ENCODE measurements at regions not wholly inside any gene's neighbourhood (a gene's known extent, or its start where the extent isn't known, plus 50 kb on each side); places are given as distances from the start of the nearest gene placed in this dataset.

- ChIA-PET POLR2A (interaction anchor here (0.9 kb wide), 1 partner anchor 10 kb away, joined by 3 read pairs; no protein-coding TSS in a partner anchor), CTCF (interaction anchor here (2.2 kb wide), 1 partner anchor 83 kb away, joined by 10 read pairs; no protein-coding TSS in a partner anchor)
- H3K36me3 Mint-ChIP-seq (ENCODE audit: low read depth): no peaks in the 10 kb centered on the region
- TF ChIP-seq, protein P1, sequence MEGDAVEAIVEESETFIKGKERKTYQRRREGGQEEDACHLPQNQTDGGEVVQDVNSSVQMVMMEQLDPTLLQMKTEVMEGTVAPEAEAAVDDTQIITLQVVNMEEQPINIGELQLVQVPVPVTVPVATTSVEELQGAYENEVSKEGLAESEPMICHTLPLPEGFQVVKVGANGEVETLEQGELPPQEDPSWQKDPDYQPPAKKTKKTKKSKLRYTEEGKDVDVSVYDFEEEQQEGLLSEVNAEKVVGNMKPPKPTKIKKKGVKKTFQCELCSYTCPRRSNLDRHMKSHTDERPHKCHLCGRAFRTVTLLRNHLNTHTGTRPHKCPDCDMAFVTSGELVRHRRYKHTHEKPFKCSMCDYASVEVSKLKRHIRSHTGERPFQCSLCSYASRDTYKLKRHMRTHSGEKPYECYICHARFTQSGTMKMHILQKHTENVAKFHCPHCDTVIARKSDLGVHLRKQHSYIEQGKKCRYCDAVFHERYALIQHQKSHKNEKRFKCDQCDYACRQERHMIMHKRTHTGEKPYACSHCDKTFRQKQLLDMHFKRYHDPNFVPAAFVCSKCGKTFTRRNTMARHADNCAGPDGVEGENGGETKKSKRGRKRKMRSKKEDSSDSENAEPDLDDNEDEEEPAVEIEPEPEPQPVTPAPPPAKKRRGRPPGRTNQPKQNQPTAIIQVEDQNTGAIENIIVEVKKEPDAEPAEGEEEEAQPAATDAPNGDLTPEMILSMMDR (IDR thresholded peaks at IDR 0.05): no peak
- H3K4me3 Mint-ChIP-seq: no peak overlapping the region
- peaks cover 18% of the 10 kb centered on the region for H3K4me1 Mint-ChIP-seq (ENCODE audit: low read depth)
- DNase-seq (no peak), ATAC-seq (no peak)
- no peaks in the 10 kb centered on the region for H3K9me3 Mint-ChIP-seq
- H3K27ac Mint-ChIP-seq: no peak overlapping the region
- intact Hi-C loops (cut with micrococcal nuclease): no loop called here
- peaks cover 8% of the 10 kb centered on the region for H3K27me3 Mint-ChIP-seq
Observed at GRCh38 chr6:151682251-151682650, 125.2 kb upstream of the ESR1 start.

GRCh38 chr6:151682922-151683321, 124.6 kb upstream of the ESR1 start:
- H3K4me3 Mint-ChIP-seq: no peak overlapping the region
- DNase-seq (no peak), ATAC-seq (no peak)
- TF ChIP-seq, protein P1 (IDR thresholded peaks at IDR 0.05): no peak
- H3K9me3 Mint-ChIP-seq: no peaks in the 10 kb centered on the region
- POLR2A ChIA-PET: no interaction called here
- CTCF ChIA-PET: no interaction called here
- no peaks in the 10 kb centered on the region for H3K36me3 Mint-ChIP-seq (ENCODE audit: low read depth)
- H3K27me3 Mint-ChIP-seq: peaks cover 8% of the 10 kb centered on the region
- peaks cover 18% of the 10 kb centered on the region for H3K4me1 Mint-ChIP-seq (ENCODE audit: low read depth)
- no peak overlapping the region for H3K27ac Mint-ChIP-seq
- intact Hi-C loops (cut with micrococcal nuclease): no loop called here

DNA sequence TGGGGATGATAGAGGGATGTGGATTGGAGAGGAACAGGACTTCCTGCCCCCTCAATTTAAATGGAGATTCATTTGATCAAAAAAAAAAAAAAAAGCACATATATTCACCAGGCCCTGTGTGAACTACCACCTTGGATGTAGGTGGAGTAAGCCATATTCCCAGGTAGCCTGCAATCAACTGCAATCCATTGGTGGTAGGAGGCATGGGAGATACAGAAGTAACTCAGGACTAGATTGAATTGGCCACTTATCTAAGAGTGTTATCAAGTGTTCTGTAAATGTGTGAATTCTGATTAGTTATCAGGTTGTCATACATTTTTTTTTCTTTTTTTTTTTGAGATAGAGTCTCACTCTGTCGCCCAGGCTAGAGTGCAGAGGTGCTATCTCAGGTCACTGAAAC, 124.1 kb upstream of the ESR1 start:
- no peaks in the 10 kb centered on the region for H3K9me3 Mint-ChIP-seq
- DNase-seq: no peak
- peaks cover 18% of the 10 kb centered on the region for H3K4me1 Mint-ChIP-seq (ENCODE audit: low read depth)
- intact Hi-C loops (cut with micrococcal nuclease): no loop called here
- H3K27ac Mint-ChIP-seq: no peak overlapping the region
- POLR2A ChIA-PET: no interaction called here
- CTCF ChIA-PET: no interaction called here
- no peak for ATAC-seq
- H3K36me3 Mint-ChIP-seq (ENCODE audit: low read depth): no peaks in the 10 kb centered on the region
- no peak overlapping the region for H3K4me3 Mint-ChIP-seq
- TF ChIP-seq, protein P1 (IDR thresholded peaks at IDR 0.05): no peak
- H3K27me3 Mint-ChIP-seq: peaks cover 8% of the 10 kb centered on the region

- peak overlapping the region; percentile 64 for H3K4me3 Mint-ChIP-seq
- H3K36me3 Mint-ChIP-seq (ENCODE audit: low read depth): no peaks in the 10 kb centered on the region
- peak overlapping the region; percentile 69 for H3K27ac Mint-ChIP-seq
- intact Hi-C loops (cut with micrococcal nuclease): loop anchor here (10.0 kb wide), 1 partner anchor 435 kb away; no protein-coding TSS in a partner anchor
- TF ChIP-seq, protein P1 (IDR thresholded peaks at IDR 0.05): no peak
- no peak for ATAC-seq
- CTCF ChIA-PET: interaction anchor here (0.7 to 3.4 kb wide), 11 partner anchors 9 to 578 kb away, joined by 3 to 18 read pairs (median 5); no protein-coding TSS in a partner anchor
- POLR2A ChIA-PET: interaction anchor here (0.6 to 2.0 kb wide), 3 partner anchors 8 to 400 kb away, joined by 3 to 11 read pairs (median 3); no protein-coding TSS in a partner anchor
- DNase-seq: no peak
- peaks cover 22% of the 10 kb centered on the region for H3K4me1 Mint-ChIP-seq (ENCODE audit: low read depth)
- H3K27me3 Mint-ChIP-seq: peaks cover 2% of the 10 kb centered on the region
- H3K9me3 Mint-ChIP-seq: no peaks in the 10 kb centered on the region
Observed at GRCh38 chr6:151689499-151690201, 117.8 kb upstream of the ESR1 start.

GRCh38 chr6:151690303-151690702, 117.2 kb upstream of the ESR1 start:
- intact Hi-C loops (cut with micrococcal nuclease): loop anchor here (10.0 kb wide), 1 partner anchor 434 kb away; no protein-coding TSS in a partner anchor
- TF ChIP-seq, protein P1 (IDR thresholded peaks at IDR 0.05): no peak
- peak; percentile 9 for DNase-seq
- Mint-ChIP-seq H3K27ac (peak overlapping the region; percentile 69), H3K9me3 (no peaks in the 10 kb centered on the region), H3K4me3 (peak overlapping the region; percentile 64), H3K27me3 (peaks cover 2% of the 10 kb centered on the region), H3K36me3 (ENCODE audit: low read depth) (no peaks in the 10 kb centered on the region), H3K4me1 (ENCODE audit: low read depth) (peaks cover 22% of the 10 kb centered on the region)
- POLR2A ChIA-PET: interaction anchor here (0.6 to 2.0 kb wide), 3 partner anchors 9 to 399 kb away, joined by 3 to 11 read pairs (median 3); no protein-coding TSS in a partner anchor
- CTCF ChIA-PET: interaction anchor here (0.7 to 3.4 kb wide), 16 partner anchors 9 to 612 kb away, joined by 3 to 18 read pairs (median 4); no protein-coding TSS in a partner anchor
- peak; percentile 34 for ATAC-seq
